Trophoblast cell (in vitro differentiated cells and primary cell): ENCODE measurements at regions not wholly inside any gene's neighbourhood (a gene's known extent, or its start where the extent isn't known, plus 50 kb on each side); places are given as distances from the start of the nearest gene placed in this dataset.

Source experiments
- DNase-seq, 2 donors: peaks; one replicate each; pipeline ENCODE4 v3.0.0-alpha.2; 2016
- H2AFZ ChIP-seq: 2 replicates; pipeline ENCODE4 v1.6.1; 2013; ENCODE audit warnings: low read length, moderate library complexity, mild to moderate bottlenecking; ENCODE audit not compliant: insufficient read depth, poor library complexity
- H2AK5ac ChIP-seq: 2 replicates; pipeline ENCODE4 v1.6.1; 2013; ENCODE audit warnings: mild to moderate bottlenecking, low read length
- H2BK120ac ChIP-seq: 2 replicates; pipeline ENCODE4 v1.6.1; 2013; ENCODE audit warnings: low read length, mild to moderate bottlenecking, moderate library complexity; ENCODE audit not compliant: insufficient read depth, poor library complexity
- H2BK12ac ChIP-seq: 2 replicates; pipeline ENCODE4 v1.6.1; 2013; ENCODE audit warnings: mild to moderate bottlenecking, low read length, moderate library complexity
- H2BK5ac ChIP-seq: 2 replicates; pipeline ENCODE4 v1.6.1; 2013; ENCODE audit warnings: low read length, low read depth, moderate library complexity, mild to moderate bottlenecking; ENCODE audit not compliant: poor library complexity
- H3K14ac ChIP-seq: 2 replicates; pipeline ENCODE4 v1.6.1; 2013; ENCODE audit warnings: mild to moderate bottlenecking, low read length
- H3K18ac ChIP-seq: 2 replicates; pipeline ENCODE4 v1.6.1; 2013; ENCODE audit warnings: mild to moderate bottlenecking, low read length
- H3K23ac ChIP-seq: 2 replicates; pipeline ENCODE4 v1.6.1; 2013; ENCODE audit warnings: low read length
- H3K27ac ChIP-seq: 2 replicates; pipeline ENCODE4 v1.5.1; 2013; ENCODE audit warnings: low read depth, mild to moderate bottlenecking, inconsistent platforms, low read length, moderate library complexity
- H3K27me3 ChIP-seq: 2 replicates; pipeline ENCODE4 v1.6.1; 2013; ENCODE audit warnings: inconsistent platforms, mild to moderate bottlenecking, low read length, moderate library complexity; ENCODE audit not compliant: insufficient read depth
- H3K36me3 ChIP-seq, 2 experiments: 1 replicate in 1 of 2; 2 replicates in 1 of 2; pipeline ENCODE4 v1.6.1; 2013; ENCODE audit warnings: low read length in 2 of 2, mild to moderate bottlenecking in 2 of 2, moderate library complexity in 1 of 2; ENCODE audit not compliant: insufficient read depth in 2 of 2, control insufficient read depth in 1 of 2
- H3K4ac ChIP-seq: 2 replicates; pipeline ENCODE4 v1.6.1; 2013; ENCODE audit warnings: low read depth, mild to moderate bottlenecking, low read length, moderate library complexity
- H3K4me1 ChIP-seq, 2 experiments: 1 replicate in 1 of 2; 2 replicates in 1 of 2; pipeline ENCODE4 v1.6.1; 2013; ENCODE audit warnings: low read length in 2 of 2, mild to moderate bottlenecking in 2 of 2, moderate library complexity in 1 of 2; ENCODE audit not compliant: insufficient read depth in 2 of 2, control insufficient read depth in 1 of 2
- H3K4me2 ChIP-seq: 2 replicates; pipeline ENCODE4 v1.6.1; 2013; ENCODE audit warnings: inconsistent platforms, mild to moderate bottlenecking, low read length, moderate library complexity
- H3K4me3 ChIP-seq: 2 replicates; pipeline ENCODE4 v1.5.1; 2013; ENCODE audit warnings: mild to moderate bottlenecking, low read depth, low read length, inconsistent platforms
- H3K79me1 ChIP-seq: one replicate; pipeline ENCODE4 v1.6.1; 2013; ENCODE audit warnings: low read length
- H3K79me2 ChIP-seq: 2 replicates; pipeline ENCODE4 v1.6.1; 2013; ENCODE audit warnings: low read length, mild to moderate bottlenecking; ENCODE audit not compliant: control insufficient read depth, insufficient read depth, poor library complexity
- H3K9ac ChIP-seq: 2 replicates; pipeline ENCODE4 v1.6.1; 2013; ENCODE audit warnings: mild to moderate bottlenecking, low read length
- H3K9me3 ChIP-seq: 2 replicates; pipeline ENCODE4 v1.6.1; 2013; ENCODE audit warnings: low read depth, mild to moderate bottlenecking, control low read depth, inconsistent platforms, low read length; ENCODE audit not compliant: insufficient read depth
- H4K12ac ChIP-seq: 2 replicates; pipeline ENCODE4 v1.6.1; 2013; ENCODE audit warnings: low read depth, mild to moderate bottlenecking, low read length, moderate library complexity
- H4K8ac ChIP-seq: 2 replicates; pipeline ENCODE4 v1.6.1; 2013; ENCODE audit warnings: low read depth, mild to moderate bottlenecking, low read length, moderate library complexity
- H4K91ac ChIP-seq: one replicate; pipeline ENCODE4 v1.6.1; 2013; ENCODE audit warnings: low read depth, mild to moderate bottlenecking, low read length, moderate library complexity
- WGBS: extraction: QIAGEN DNeasy Blood & Tissue Kit; methylation state at CpG from one replicate; pipeline ENCODE4 v1.1.7; 2013; ENCODE audit warnings: missing lambda C conversion rate; ENCODE audit not compliant: insufficient read length, insufficient coverage; ENCODE audit errors: extremely low coverage; 5-methylcytosine and 5-hydroxymethylcytosine counted together

DNA sequence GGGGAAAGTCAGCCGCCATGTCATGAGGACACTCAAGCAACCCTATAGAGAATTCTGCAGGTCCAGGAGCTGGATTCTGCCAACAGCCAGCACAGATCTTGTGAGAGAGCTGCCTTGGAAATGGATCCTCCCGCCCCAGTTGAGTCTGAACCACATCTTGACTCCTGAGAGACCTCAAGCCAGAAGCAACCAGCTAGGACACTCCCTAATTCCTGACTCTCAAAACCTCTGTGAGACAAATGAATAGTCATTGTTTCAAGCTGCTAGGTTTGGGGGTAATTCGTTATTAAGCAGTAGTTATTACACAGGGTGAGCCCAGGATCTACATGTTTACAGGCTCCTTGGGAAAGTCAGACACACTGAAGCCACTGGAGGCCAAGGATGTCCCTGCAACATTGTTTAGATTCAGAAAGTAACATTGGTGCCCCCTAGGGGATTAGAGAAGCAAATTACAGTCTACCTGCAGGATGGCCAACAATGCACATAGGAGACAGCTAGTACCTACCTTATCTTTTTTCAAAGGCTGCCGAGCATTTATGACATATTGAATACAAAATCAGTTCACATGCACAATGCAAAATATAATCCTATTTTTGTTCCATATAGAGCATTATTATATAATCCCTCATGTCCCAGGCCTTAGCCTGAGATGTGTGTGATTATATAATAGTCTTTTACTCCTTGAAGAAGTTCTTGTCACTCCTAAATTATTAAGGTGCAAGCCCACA is 57.9 kb upstream of the FICD start:
- H3K23ac ChIP-seq, result no peak overlapping the region
- H3K18ac ChIP-seq, result no peak overlapping the region
- H2AFZ ChIP-seq, result no peak overlapping the region
- no peak overlapping the region for H3K4me3 ChIP-seq
- H3K27me3 ChIP-seq, result no peaks in the 10 kb centered on the region
- peak; percentile 33 to 86 for DNase-seq
- H3K14ac ChIP-seq, result no peak overlapping the region
- no peak overlapping the region for H3K27ac ChIP-seq
- no peak overlapping the region for H3K4me2 ChIP-seq
- H3K4ac ChIP-seq, result no peak overlapping the region
- H3K4me1 ChIP-seq, result no peaks in the 10 kb centered on the region
- H3K9ac ChIP-seq, result no peak overlapping the region
- no peak overlapping the region for H4K8ac ChIP-seq
- no peak overlapping the region for H2BK120ac ChIP-seq
- no peak overlapping the region for H2BK5ac ChIP-seq
- no CpG with 5 or more reads among the region's 4 CpGs for WGBS
- H3K79me1 ChIP-seq, result no peaks in the 10 kb centered on the region
- no peak overlapping the region for H2BK12ac ChIP-seq
- H4K91ac ChIP-seq, result no peak overlapping the region
- no peaks in the 10 kb centered on the region for H3K9me3 ChIP-seq
- H2AK5ac ChIP-seq, result no peak overlapping the region
- no peaks in the 10 kb centered on the region for H3K36me3 ChIP-seq
- H3K79me2 ChIP-seq, result no peaks in the 10 kb centered on the region
- no peak overlapping the region for H4K12ac ChIP-seq

DNA sequence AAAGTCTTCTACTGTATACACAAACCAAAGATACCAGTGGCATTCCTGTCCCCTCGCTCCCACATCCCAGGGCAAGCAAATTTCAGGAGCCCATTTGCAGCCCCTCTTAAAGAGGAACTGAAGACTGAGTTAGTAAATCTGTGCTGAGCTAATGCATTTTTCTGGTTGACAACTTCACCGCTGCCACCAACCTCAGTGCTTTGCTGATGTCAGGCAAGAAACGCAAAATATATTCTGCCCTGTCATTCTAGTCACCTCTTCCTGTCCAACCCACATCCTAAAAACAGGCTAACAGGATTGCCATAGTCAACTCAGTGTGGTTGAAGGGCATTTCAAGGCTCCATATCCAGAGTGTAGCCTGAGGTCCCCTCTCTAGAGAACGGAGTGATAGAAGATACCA is 59.4 kb upstream of the FICD start:
- no peak overlapping the region for H4K12ac ChIP-seq
- DNase-seq, result no peak
- no peak overlapping the region for H3K18ac ChIP-seq
- H3K4me2 ChIP-seq, result no peak overlapping the region
- no peak overlapping the region for H2BK120ac ChIP-seq
- no peak overlapping the region for H2BK12ac ChIP-seq
- H2AFZ ChIP-seq, result no peak overlapping the region
- no peak overlapping the region for H3K27ac ChIP-seq
- H3K4me3 ChIP-seq, result no peak overlapping the region
- no peaks in the 10 kb centered on the region for H3K36me3 ChIP-seq
- no peaks in the 10 kb centered on the region for H3K4me1 ChIP-seq
- H3K27me3 ChIP-seq, result no peaks in the 10 kb centered on the region
- no peak overlapping the region for H3K14ac ChIP-seq
- no peaks in the 10 kb centered on the region for H3K9me3 ChIP-seq
- no peaks in the 10 kb centered on the region for H3K79me2 ChIP-seq
- H2BK5ac ChIP-seq, result no peak overlapping the region
- no peak overlapping the region for H3K9ac ChIP-seq
- H3K79me1 ChIP-seq, result no peaks in the 10 kb centered on the region
- H4K91ac ChIP-seq, result no peak overlapping the region
- H4K8ac ChIP-seq, result no peak overlapping the region
- no peak overlapping the region for H3K4ac ChIP-seq
- no peak overlapping the region for H2AK5ac ChIP-seq
- H3K23ac ChIP-seq, result no peak overlapping the region
- WGBS, result no CpG with 5 or more reads among the region's 4 CpGs

DNA sequence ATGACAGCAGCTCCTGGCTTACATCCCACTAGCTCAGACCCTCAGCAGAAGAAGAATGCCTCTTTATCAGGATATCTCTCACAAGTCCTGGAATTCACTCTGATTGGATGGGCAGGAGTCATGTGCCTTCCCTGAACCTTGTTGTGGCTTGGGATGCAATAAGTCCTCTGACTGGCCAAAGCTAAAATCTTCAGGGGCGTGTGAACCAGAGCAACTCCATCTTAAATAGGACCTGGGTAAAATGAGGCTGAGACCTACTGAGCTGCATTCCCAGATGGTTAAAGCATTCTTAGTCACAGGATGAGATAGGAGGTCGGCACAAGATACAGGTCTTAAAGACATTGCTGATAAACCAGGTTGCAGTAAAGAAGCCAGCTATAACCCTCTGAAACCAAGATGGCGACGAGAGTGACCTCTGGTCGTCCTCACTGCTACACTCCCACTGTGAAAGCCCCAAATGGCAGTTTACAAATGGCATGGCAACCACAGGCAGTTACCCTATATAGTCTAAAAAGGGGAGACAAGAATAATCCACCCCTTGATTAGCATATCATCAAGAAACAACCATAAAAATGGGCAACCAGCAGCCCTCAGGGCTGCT is 60.4 kb upstream of the FICD start:
- no peaks in the 10 kb centered on the region for H3K4me1 ChIP-seq
- no peak overlapping the region for H2BK120ac ChIP-seq
- no peak overlapping the region for H2AK5ac ChIP-seq
- H4K12ac ChIP-seq, result no peak overlapping the region
- no peak overlapping the region for H3K4me3 ChIP-seq
- H3K27ac ChIP-seq, result no peak overlapping the region
- no CpG with 5 or more reads among the region's 5 CpGs for WGBS
- no peaks in the 10 kb centered on the region for H3K9me3 ChIP-seq
- H2BK12ac ChIP-seq, result no peak overlapping the region
- no peak overlapping the region for H3K18ac ChIP-seq
- no peaks in the 10 kb centered on the region for H3K36me3 ChIP-seq
- H3K27me3 ChIP-seq, result no peaks in the 10 kb centered on the region
- no peak overlapping the region for H3K14ac ChIP-seq
- no peak overlapping the region for H4K91ac ChIP-seq
- H2AFZ ChIP-seq, result no peak overlapping the region
- no peak overlapping the region for H4K8ac ChIP-seq
- no peak overlapping the region for H3K23ac ChIP-seq
- DNase-seq, result peak in 1 of 2 donors; percentile 4
- no peak overlapping the region for H3K4me2 ChIP-seq
- no peaks in the 10 kb centered on the region for H3K79me1 ChIP-seq
- no peak overlapping the region for H3K9ac ChIP-seq
- no peak overlapping the region for H3K4ac ChIP-seq
- no peak overlapping the region for H2BK5ac ChIP-seq
- H3K79me2 ChIP-seq, result no peaks in the 10 kb centered on the region

DNA sequence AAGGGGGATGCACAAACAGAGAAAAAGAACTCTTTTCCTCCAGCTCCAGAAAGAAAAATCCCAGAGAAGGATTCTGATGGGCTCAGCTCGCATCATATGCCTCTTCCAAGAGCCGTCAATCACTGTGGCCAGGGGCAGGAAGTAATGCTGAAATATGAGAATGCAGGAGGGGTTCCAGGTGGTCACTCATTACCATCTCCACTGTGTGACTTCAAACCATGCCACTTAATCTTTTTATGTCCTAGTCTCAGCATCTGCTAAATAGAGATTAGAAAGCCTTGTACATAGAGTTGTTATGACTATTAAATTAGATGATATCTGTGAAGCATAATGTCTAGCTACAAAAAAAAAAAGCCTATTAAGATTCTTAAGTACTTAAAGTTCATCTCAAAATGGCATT is 65.6 kb upstream of the FICD start:
- no CpG with 5 or more reads among the region's 2 CpGs for WGBS
- no peaks in the 10 kb centered on the region for H3K9me3 ChIP-seq

More for the DNA sequence above, 65.6 kb upstream of the FICD start:
- no peaks in the 10 kb centered on the region for H3K79me1 ChIP-seq
- H4K12ac ChIP-seq, result no peak overlapping the region
- H2AFZ ChIP-seq, result no peak overlapping the region
- H2BK12ac ChIP-seq, result no peak overlapping the region
- H2BK120ac ChIP-seq, result no peak overlapping the region
- no peak overlapping the region for H3K27ac ChIP-seq
- no peaks in the 10 kb centered on the region for H3K4me1 ChIP-seq
- H3K4me3 ChIP-seq, result no peak overlapping the region
- no peak overlapping the region for H3K23ac ChIP-seq
- H3K14ac ChIP-seq, result no peak overlapping the region
- H3K27me3 ChIP-seq, result no peaks in the 10 kb centered on the region
- no peak for DNase-seq
- H3K9ac ChIP-seq, result no peak overlapping the region
- no peak overlapping the region for H3K4ac ChIP-seq
- H3K18ac ChIP-seq, result no peak overlapping the region
- no peaks in the 10 kb centered on the region for H3K36me3 ChIP-seq
- no peaks in the 10 kb centered on the region for H3K79me2 ChIP-seq
- H2AK5ac ChIP-seq, result no peak overlapping the region
- H2BK5ac ChIP-seq, result no peak overlapping the region
- no peak overlapping the region for H4K8ac ChIP-seq
- H3K4me2 ChIP-seq, result no peak overlapping the region
- no peak overlapping the region for H4K91ac ChIP-seq
